Endodermal cell (in vitro differentiated cells): ENCODE measurements at regions not wholly inside any gene's neighbourhood (a gene's known extent, or its start where the extent isn't known, plus 50 kb on each side); places are given as distances from the start of the nearest gene placed in this dataset.

Experiments
- DNase-seq: peaks from one replicate; pipeline ENCODE4 v3.0.0-alpha.2; 2017
- H3K27ac ChIP-seq: 2 replicates; pipeline ENCODE4 v1.5.1; 2013; ENCODE audit warnings: mild to moderate bottlenecking, low read depth, low read length, moderate library complexity
- H3K27me3 ChIP-seq: 2 replicates; pipeline ENCODE4 v1.6.1; 2013; ENCODE audit warnings: mild to moderate bottlenecking, low read length, moderate library complexity; ENCODE audit not compliant: insufficient read depth, control insufficient read depth, poor library complexity, severe bottlenecking
- H3K36me3 ChIP-seq: 2 replicates; pipeline ENCODE4 v1.7.0; 2013; ENCODE audit warnings: mild to moderate bottlenecking, low read length, moderate library complexity; ENCODE audit not compliant: control insufficient read depth, insufficient read depth
- H3K4me1 ChIP-seq: one replicate; pipeline ENCODE4 v1.7.0; 2013; ENCODE audit warnings: low read length; ENCODE audit not compliant: control insufficient read depth, insufficient read depth
- H3K4me3 ChIP-seq: 2 replicates; pipeline ENCODE4 v1.5.1; 2013; ENCODE audit warnings: mild to moderate bottlenecking, low read length, moderate library complexity
- H3K9ac ChIP-seq: 2 replicates; pipeline ENCODE4 v1.6.1; 2013; ENCODE audit warnings: mild to moderate bottlenecking, low read length, moderate library complexity; ENCODE audit not compliant: poor library complexity, severe bottlenecking; ENCODE audit errors: extremely low read depth
- H3K9me3 ChIP-seq: 2 replicates; pipeline ENCODE4 v1.6.1; 2013; ENCODE audit warnings: mild to moderate bottlenecking, low read length, moderate library complexity; ENCODE audit not compliant: control insufficient read depth
- H3K27ac Mint-ChIP-seq: 2 replicates; pipeline ENCODE4 v1.8.0; 2020; ENCODE audit warnings: mixed read lengths
- H3K27me3 Mint-ChIP-seq: 2 replicates; pipeline ENCODE4 v1.8.0; 2021; ENCODE audit warnings: mild to moderate bottlenecking, mixed read lengths; ENCODE audit not compliant: insufficient read depth
- H3K36me3 Mint-ChIP-seq: 2 replicates; pipeline ENCODE4 v1.8.0; 2020; ENCODE audit warnings: low read depth, mixed read lengths
- H3K4me1 Mint-ChIP-seq: 2 replicates; pipeline ENCODE4 v1.8.0; 2020; ENCODE audit warnings: mixed read lengths
- H3K4me3 Mint-ChIP-seq: 2 replicates; pipeline ENCODE4 v1.8.0; 2020; ENCODE audit warnings: mild to moderate bottlenecking, moderate library complexity, mixed read lengths
- H3K9me3 Mint-ChIP-seq: 2 replicates; pipeline ENCODE4 v1.8.0; 2020; ENCODE audit warnings: mild to moderate bottlenecking, mixed read lengths
- WGBS, 2 experiments: methylation state at CpG; one replicate each; pipeline versions ENCODE4 v1.1.5 to v1.1.7; 2013; ENCODE audit warnings: missing lambda C conversion rate in 2 of 2, mixed read lengths in 1 of 2; ENCODE audit not compliant: insufficient coverage in 1 of 2, insufficient read length in 1 of 2; 5-methylcytosine and 5-hydroxymethylcytosine counted together
- TF ChIP-seq, protein P1 (sequence below): fragments of 200-600 bp; sonication (generic); conservative IDR thresholded peaks from 2 replicates; pipeline ENCODE4 v1.5.0; 2021; ENCODE audit warnings: antibody characterized with exemption, mild to moderate bottlenecking

DNA sequence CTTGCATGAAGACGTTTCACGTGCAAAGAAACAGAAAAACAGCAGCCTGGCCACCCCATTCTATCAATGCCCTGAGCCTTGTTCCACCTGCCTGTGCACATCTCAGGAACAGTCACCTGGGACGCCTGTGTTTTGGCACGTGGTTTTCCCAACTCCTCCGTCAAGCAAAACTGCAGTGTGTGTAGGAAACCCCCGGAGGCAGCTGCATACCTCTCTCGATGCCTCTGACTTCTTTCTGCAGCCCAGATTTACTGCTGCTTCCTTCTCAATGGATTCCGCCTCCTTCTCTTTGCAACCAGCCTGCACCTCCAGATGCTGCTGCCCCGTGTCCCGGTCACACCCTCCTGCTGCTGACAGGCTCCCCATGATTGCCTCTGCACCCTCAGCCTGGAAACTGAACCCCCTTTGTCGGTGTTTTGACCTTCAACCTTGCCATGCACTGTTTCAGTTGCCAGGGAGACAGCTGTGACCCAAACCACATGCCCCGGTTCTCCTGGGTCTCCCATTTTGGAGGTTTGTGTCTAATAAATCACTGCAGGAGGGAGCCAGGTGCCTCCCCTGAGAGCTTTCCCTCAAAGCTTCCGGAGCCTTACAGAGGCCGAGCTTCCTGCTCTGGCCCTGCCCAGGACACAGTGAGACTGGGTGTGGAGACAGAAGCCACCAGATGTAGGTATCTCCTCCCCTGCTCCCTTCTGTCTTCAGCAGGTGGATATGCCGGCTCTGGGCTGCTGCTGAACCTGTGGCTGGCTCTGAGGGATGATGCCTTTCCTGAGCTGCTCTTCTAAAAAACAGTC lies 395.5 kb upstream of the IRX1 start:
- DNase-seq: peak; percentile 66
- Mint-ChIP-seq H3K4me1 (peaks cover 23% of the 10 kb centered on the region), H3K36me3 (no peaks in the 10 kb centered on the region), H3K27ac (no peak overlapping the region), H3K9me3 (peaks cover 2% of the 10 kb centered on the region), H3K4me3 (no peak overlapping the region), H3K27me3 (peaks cover 47% of the 10 kb centered on the region)
- H3K9me3 ChIP-seq: no peaks in the 10 kb centered on the region
- no peak overlapping the region for H3K4me3 ChIP-seq
- H3K4me1 ChIP-seq: no peaks in the 10 kb centered on the region
- H3K27ac ChIP-seq: no peak overlapping the region
- H3K9ac ChIP-seq: no peak overlapping the region
- TF ChIP-seq, protein P1, sequence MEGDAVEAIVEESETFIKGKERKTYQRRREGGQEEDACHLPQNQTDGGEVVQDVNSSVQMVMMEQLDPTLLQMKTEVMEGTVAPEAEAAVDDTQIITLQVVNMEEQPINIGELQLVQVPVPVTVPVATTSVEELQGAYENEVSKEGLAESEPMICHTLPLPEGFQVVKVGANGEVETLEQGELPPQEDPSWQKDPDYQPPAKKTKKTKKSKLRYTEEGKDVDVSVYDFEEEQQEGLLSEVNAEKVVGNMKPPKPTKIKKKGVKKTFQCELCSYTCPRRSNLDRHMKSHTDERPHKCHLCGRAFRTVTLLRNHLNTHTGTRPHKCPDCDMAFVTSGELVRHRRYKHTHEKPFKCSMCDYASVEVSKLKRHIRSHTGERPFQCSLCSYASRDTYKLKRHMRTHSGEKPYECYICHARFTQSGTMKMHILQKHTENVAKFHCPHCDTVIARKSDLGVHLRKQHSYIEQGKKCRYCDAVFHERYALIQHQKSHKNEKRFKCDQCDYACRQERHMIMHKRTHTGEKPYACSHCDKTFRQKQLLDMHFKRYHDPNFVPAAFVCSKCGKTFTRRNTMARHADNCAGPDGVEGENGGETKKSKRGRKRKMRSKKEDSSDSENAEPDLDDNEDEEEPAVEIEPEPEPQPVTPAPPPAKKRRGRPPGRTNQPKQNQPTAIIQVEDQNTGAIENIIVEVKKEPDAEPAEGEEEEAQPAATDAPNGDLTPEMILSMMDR: peak; percentile 17
- H3K27me3 ChIP-seq: peaks cover 13% of the 10 kb centered on the region
- H3K36me3 ChIP-seq: no peaks in the 10 kb centered on the region
- 79 to 86% methylated on average over 14 to 15 of the region's 15 CpGs for WGBS, 2 experiments

- Histone ChIP-seq H3K4me3 (peak overlapping the region; percentile 82), H3K27me3 (peaks cover 13% of the 10 kb centered on the region), H3K9ac (no peak overlapping the region), H3K4me1 (no peaks in the 10 kb centered on the region), H3K9me3 (no peaks in the 10 kb centered on the region), H3K27ac (peak overlapping the region; percentile 87), H3K36me3 (no peaks in the 10 kb centered on the region)
- Mint-ChIP-seq H3K36me3 (no peaks in the 10 kb centered on the region), H3K4me3 (peak overlapping the region; percentile 65), H3K27ac (no peak overlapping the region), H3K27me3 (peaks cover 47% of the 10 kb centered on the region), H3K9me3 (no peaks in the 10 kb centered on the region), H3K4me1 (peaks cover 25% of the 10 kb centered on the region)
- TF ChIP-seq, protein P1: no peak
- DNase-seq: no peak
- 40% methylated on average over 7 of the region's 7 CpGs; no CpG with 5 or more reads in 1 of the 2 experiments for WGBS, 2 experiments
Measured at GRCh38 chr5:3198074-3198449, 397.6 kb upstream of the IRX1 start.

DNA sequence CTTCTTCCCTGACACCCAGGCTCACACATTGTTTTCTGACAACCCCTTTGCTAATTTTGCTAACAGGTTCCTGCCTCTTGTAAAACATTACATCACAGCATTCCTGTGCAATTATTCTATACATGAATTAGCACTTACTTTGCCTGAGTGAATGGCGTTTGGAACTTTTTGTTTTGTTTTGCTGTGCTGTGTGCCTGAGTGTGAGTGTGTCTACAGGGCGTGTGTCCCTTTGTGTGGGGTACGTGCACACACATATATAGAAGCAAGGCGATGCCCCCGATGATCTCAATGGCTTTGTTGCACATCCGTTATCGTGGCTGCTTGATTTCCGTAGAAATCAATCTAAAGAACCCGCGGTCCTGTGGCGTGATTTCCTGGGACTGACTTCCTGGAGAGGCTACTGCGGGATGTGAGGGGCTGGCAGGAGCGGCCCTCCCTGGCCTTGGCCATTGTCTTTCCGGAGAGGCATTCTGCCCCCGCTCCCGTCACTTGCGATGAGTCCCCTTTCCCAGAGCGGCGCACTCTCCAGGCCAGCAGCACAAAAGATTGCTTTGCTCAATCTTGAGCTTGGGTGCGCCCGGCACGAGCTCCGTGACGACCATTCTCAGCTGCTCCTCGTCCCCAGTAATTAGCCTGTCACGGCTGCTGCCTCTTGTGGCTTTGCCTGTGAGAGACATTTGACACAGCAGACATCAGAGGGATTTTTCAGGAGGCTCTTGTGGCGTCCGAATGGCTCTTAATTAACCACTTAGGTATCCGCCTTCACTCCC lies 398.1 kb upstream of the IRX1 start:
- Histone ChIP-seq H3K9ac (no peak overlapping the region), H3K4me1 (no peaks in the 10 kb centered on the region), H3K27me3 (peaks cover 13% of the 10 kb centered on the region), H3K36me3 (no peaks in the 10 kb centered on the region), H3K9me3 (no peaks in the 10 kb centered on the region), H3K4me3 (peak overlapping the region; percentile 82), H3K27ac (peak overlapping the region; percentile 87)
- TF ChIP-seq, protein P1: peak; percentile 43
- no peaks in the 10 kb centered on the region for H3K9me3 Mint-ChIP-seq
- no peaks in the 10 kb centered on the region for H3K36me3 Mint-ChIP-seq
- peak; percentile 85 for DNase-seq
- H3K27me3 Mint-ChIP-seq: peaks cover 45% of the 10 kb centered on the region
- H3K27ac Mint-ChIP-seq: peak overlapping the region; percentile 31
- H3K4me3 Mint-ChIP-seq: peak overlapping the region; percentile 65
- WGBS, 2 experiments: 10 to 11% methylated on average over 16 to 29 of the region's 29 CpGs
- H3K4me1 Mint-ChIP-seq: peaks cover 25% of the 10 kb centered on the region
